ENCODE measurements at regions not wholly inside any gene's neighbourhood (a gene's known extent, or its start where the extent isn't known, plus 50 kb on each side); places are given as distances from the start of the nearest gene placed in this dataset.

- Histone ChIP-seq H3K36me3 (no peaks in the 10 kb centered on the region), H3K9me3 (no peaks in the 10 kb centered on the region), H3K4me3 (no peak overlapping the region), H3K27ac (no peak overlapping the region), H3K4me1 (no peaks in the 10 kb centered on the region), H3K27me3 (no peaks in the 10 kb centered on the region)
- no peak for DNase-seq
- no peak for TF ChIP-seq CTCF (IDR thresholded peaks at IDR 0.05)
- no peak for TF ChIP-seq POLR2A (IDR thresholded peaks at IDR 0.05)
These were observed 324.4 kb downstream of the PRR16 start for GRCh38 chr5:120788481-120788880.

GRCh38 chr5:120789918-120790317, 325.8 kb downstream of the PRR16 start:
- H3K4me3 ChIP-seq = no peak overlapping the region
- TF ChIP-seq CTCF (IDR thresholded peaks at IDR 0.05) (no peak), POLR2A (IDR thresholded peaks at IDR 0.05) (no peak)
- H3K9me3 ChIP-seq = no peaks in the 10 kb centered on the region
- no peaks in the 10 kb centered on the region for H3K4me1 ChIP-seq
- DNase-seq = no peak
- H3K27ac ChIP-seq = no peak overlapping the region
- H3K36me3 ChIP-seq = no peaks in the 10 kb centered on the region
- H3K27me3 ChIP-seq = no peaks in the 10 kb centered on the region

DNA sequence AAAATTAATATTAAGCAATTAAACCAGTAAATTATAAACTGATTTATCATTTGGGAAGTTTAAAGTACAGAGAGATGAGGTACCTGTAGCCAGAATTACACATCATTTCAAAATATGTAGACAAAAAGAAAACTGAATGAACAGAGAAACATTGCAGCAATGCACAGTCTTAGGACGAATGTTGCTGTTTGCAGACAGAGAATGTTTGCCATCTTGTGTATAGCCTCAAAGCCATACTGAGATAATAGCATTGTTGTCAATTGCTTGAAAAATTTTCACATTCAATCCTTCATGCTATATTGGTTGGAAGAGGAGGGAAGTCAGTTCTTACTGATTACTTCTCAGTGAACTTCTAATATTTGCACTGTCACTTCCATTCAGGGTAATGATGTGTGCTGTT, 326.2 kb downstream of the PRR16 start:
- Histone ChIP-seq H3K9me3 (no peaks in the 10 kb centered on the region), H3K4me3 (no peak overlapping the region), H3K36me3 (no peaks in the 10 kb centered on the region), H3K4me1 (no peaks in the 10 kb centered on the region), H3K27ac (no peak overlapping the region), H3K27me3 (no peaks in the 10 kb centered on the region)
- TF ChIP-seq POLR2A (IDR thresholded peaks at IDR 0.05) = no peak
- TF ChIP-seq CTCF (IDR thresholded peaks at IDR 0.05) = no peak
- DNase-seq = no peak

DNA sequence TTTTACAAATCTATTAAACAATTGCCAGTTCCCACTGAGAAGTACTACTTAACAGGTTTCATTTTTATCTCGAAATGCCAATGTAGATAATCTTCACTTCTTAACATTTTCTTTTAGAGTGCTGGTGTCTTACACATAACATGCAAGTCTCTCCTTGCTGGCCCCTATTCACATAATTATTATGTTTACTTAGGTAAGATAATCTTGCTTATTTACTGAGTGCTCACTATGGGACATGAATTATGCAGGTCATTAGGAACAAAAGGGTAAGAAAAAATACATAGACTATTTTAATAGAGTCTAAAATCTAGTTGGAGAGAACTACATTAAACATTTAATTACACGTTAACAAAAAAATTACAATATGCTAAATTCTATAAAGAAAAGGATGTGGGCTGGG, 328.4 kb downstream of the PRR16 start:
- H3K27me3 ChIP-seq = no peaks in the 10 kb centered on the region
- no peaks in the 10 kb centered on the region for H3K4me1 ChIP-seq
- no peak for DNase-seq
- H3K4me3 ChIP-seq = no peak overlapping the region
- TF ChIP-seq CTCF (IDR thresholded peaks at IDR 0.05) (no peak), POLR2A (IDR thresholded peaks at IDR 0.05) (no peak)
- H3K9me3 ChIP-seq = no peaks in the 10 kb centered on the region
- no peaks in the 10 kb centered on the region for H3K36me3 ChIP-seq
- H3K27ac ChIP-seq = no peak overlapping the region

- H3K9me3 ChIP-seq = no peaks in the 10 kb centered on the region
- no peaks in the 10 kb centered on the region for H3K36me3 ChIP-seq
- no peak overlapping the region for H3K27ac ChIP-seq
- no peak for TF ChIP-seq CTCF (IDR thresholded peaks at IDR 0.05)
- no peak for TF ChIP-seq POLR2A (IDR thresholded peaks at IDR 0.05)
- no peak for DNase-seq
- no peak overlapping the region for H3K4me3 ChIP-seq
- H3K4me1 ChIP-seq = no peaks in the 10 kb centered on the region
- no peaks in the 10 kb centered on the region for H3K27me3 ChIP-seq
These were observed 330.0 kb downstream of the PRR16 start for GRCh38 chr5:120794121-120794520.

GRCh38 chr5:120803282-120803681, 339.2 kb downstream of the PRR16 start:
- TF ChIP-seq POLR2A (IDR thresholded peaks at IDR 0.05) = no peak
- TF ChIP-seq CTCF (IDR thresholded peaks at IDR 0.05) = peak in 2 of 6 experiments; percentile 7 to 9
- Histone ChIP-seq H3K27me3 (no peaks in the 10 kb centered on the region), H3K9me3 (no peaks in the 10 kb centered on the region), H3K36me3 (no peaks in the 10 kb centered on the region), H3K4me1 (no peaks in the 10 kb centered on the region), H3K27ac (no peak overlapping the region), H3K4me3 (no peak overlapping the region)
- no peak for DNase-seq

Data from Peyer's patch (tissue), 4 donors.